SK-N-SH (cell line): ENCODE measurements at regions not wholly inside any gene's neighbourhood (a gene's known extent, or its start where the extent isn't known, plus 50 kb on each side); places are given as distances from the start of the nearest gene placed in this dataset.
"Not testable (repeated sequence)": the region's sequence is repeated elsewhere in the genome, so short reads cannot be mapped to it uniquely, and the experiment has no call there.

Experiments
- CTCF ChIA-PET: fragments of 300-600, 350-600 bp; formaldehyde crosslinking; extraction: SDS; loops from one replicate; lab custom pipeline; 2021; lab: Yijun Ruan, JAX
- POLR2A ChIA-PET: fragments of 350-600 bp; sonication (Branson Sonifier 250); formaldehyde crosslinking; extraction: SDS; loops from one replicate; lab custom pipeline; 2020; ENCODE audit warnings: antibody characterized with exemption, inconsistent platforms; lab: Yijun Ruan, JAX
- DNase-seq: peaks from one replicate; pipeline ENCODE4 v3.0.0; 2012
- H2AFZ ChIP-seq: fragments of 200-600 bp; sonication (generic); 2 replicates; pipeline ENCODE4 v1.8.1; 2016; ENCODE audit warnings: antibody characterized with exemption, mild to moderate bottlenecking, low read depth
- H3F3A ChIP-seq: fragments of 200-600 bp; sonication (generic); replicated peaks from 2 replicates; pipeline ENCODE3; 2016; ENCODE audit warnings: antibody characterized with exemption, mild to moderate bottlenecking; ENCODE audit not compliant: insufficient read depth
- H3K27ac ChIP-seq, 2 experiments: fragments of 200-500 bp in 1 of 2; fragments of 200-600 bp in 1 of 2; sonication (Bioruptor generic) in 1 of 2; sonication (generic), shearing (Covaris generic) in 1 of 2; 2 replicates each; pipeline versions ENCODE4 v1.5.1 to v1.6.1; 2014 to 2016; ENCODE audit warnings: low read depth in 2 of 2, inconsistent platforms in 1 of 2, low read length in 1 of 2, mild to moderate bottlenecking in 1 of 2, mixed read lengths in 1 of 2
- H3K27me3 ChIP-seq: fragments of 200-600 bp; sonication (generic), shearing (Covaris generic); 2 replicates; pipeline ENCODE4 v1.6.1; 2016; ENCODE audit warnings: mixed run types; ENCODE audit not compliant: insufficient read depth
- H3K36me3 ChIP-seq, 2 experiments: fragments of 200-500 bp in 1 of 2; fragments of 200-600 bp in 1 of 2; sonication (Bioruptor generic) in 1 of 2; sonication (generic) in 1 of 2; replicated peaks in 1 of 2; 2 replicates each; pipeline versions ENCODE3 to v1.5.1; 2014 to 2016; ENCODE audit warnings: low read length in 1 of 2, mild to moderate bottlenecking in 1 of 2; ENCODE audit not compliant: insufficient read depth in 2 of 2, control insufficient read depth in 1 of 2
- H3K4me1 ChIP-seq, 2 experiments: fragments of 200-500 bp in 1 of 2; fragments of 200-600 bp in 1 of 2; sonication (Bioruptor generic) in 1 of 2; sonication (generic), shearing (Covaris generic) in 1 of 2; 2 replicates each; pipeline versions ENCODE4 v1.5.1 to v1.6.1; 2014 to 2016; ENCODE audit warnings: low read depth in 1 of 2, low read length in 1 of 2, mixed run types in 1 of 2; ENCODE audit not compliant: insufficient read depth in 2 of 2, control insufficient read depth in 1 of 2
- H3K4me2 ChIP-seq: fragments of 200-600 bp; sonication (generic), shearing (Covaris generic); 2 replicates; pipeline ENCODE4 v1.6.1; 2017; ENCODE audit warnings: mixed run types
- H3K4me3 ChIP-seq, 2 experiments: fragments of 200-500 bp in 1 of 2; fragments of 200-600 bp in 1 of 2; sonication (Bioruptor generic) in 1 of 2; sonication (generic), shearing (Covaris generic) in 1 of 2; 2 replicates each; pipeline versions ENCODE4 v1.5.1 to v1.8.1; 2014 to 2016; ENCODE audit warnings: low read depth in 2 of 2, inconsistent platforms in 1 of 2, low read length in 1 of 2, mild to moderate bottlenecking in 1 of 2, mixed read lengths in 1 of 2, moderate library complexity in 1 of 2
- H3K79me2 ChIP-seq: fragments of 200-600 bp; sonication (generic); 2 replicates; pipeline ENCODE4 v1.8.1; 2017; ENCODE audit warnings: mild to moderate bottlenecking; ENCODE audit not compliant: insufficient read depth
- H3K9ac ChIP-seq: fragments of 200-600 bp; sonication (generic); 2 replicates; pipeline ENCODE4 v1.6.1; 2017; ENCODE audit warnings: mixed run types
- H3K9me2 ChIP-seq: fragments of 200-600 bp; sonication (generic); 2 replicates; pipeline ENCODE4 v1.6.1; 2017; ENCODE audit warnings: mixed run types
- H3K9me3 ChIP-seq: fragments of 200-600 bp; sonication (generic); 2 replicates; pipeline ENCODE4 v1.6.1; 2017; ENCODE audit warnings: mixed run types, mild to moderate bottlenecking, moderate library complexity
- H4K20me1 ChIP-seq: fragments of 200-600 bp; sonication (generic); 2 replicates; pipeline ENCODE4 v1.6.1; 2017; ENCODE audit warnings: mild to moderate bottlenecking, mixed run types; ENCODE audit not compliant: insufficient read depth
- EP300 ChIP-seq, 2 experiments: IDR thresholded peaks; 2 replicates each; pipeline versions ENCODE4 v1.4.0 to v1.6.1; 2012; ENCODE audit warnings: borderline replicate concordance in 1 of 2, low read depth in 1 of 2, low read length in 1 of 2
- FOXJ3 ChIP-seq: sonication (generic); formaldehyde crosslinking; IDR thresholded peaks from 2 replicates; pipeline ENCODE4 v1.5.1; 2020; ENCODE audit warnings: mild to moderate bottlenecking, missing genetic modification reagents
- GABPA ChIP-seq: IDR thresholded peaks from 2 replicates; pipeline ENCODE4 v1.4.0; 2012; ENCODE audit warnings: low read depth, mild to moderate bottlenecking
- JUND ChIP-seq: IDR thresholded peaks from 2 replicates; pipeline ENCODE4 v1.4.0; 2012
- MEF2A ChIP-seq: IDR thresholded peaks from 2 replicates; pipeline ENCODE4 v1.4.0; 2012; ENCODE audit warnings: low read depth, borderline replicate concordance
- NFIC ChIP-seq: IDR thresholded peaks from 2 replicates; pipeline ENCODE4 v1.4.0; 2012; ENCODE audit warnings: borderline replicate concordance
- NRF1 ChIP-seq: IDR thresholded peaks from 2 replicates; pipeline ENCODE4 v1.6.1; 2012; ENCODE audit warnings: low read depth, mild to moderate bottlenecking, low read length
- POLR2AphosphoS5 ChIP-seq: IDR thresholded peaks from 2 replicates; pipeline ENCODE4 v1.6.1; 2012; ENCODE audit warnings: low read depth, low read length
- TCF12 ChIP-seq: IDR thresholded peaks from 2 replicates; pipeline ENCODE4 v1.4.0; 2012
- YY1 ChIP-seq: IDR thresholded peaks from 2 replicates; pipeline ENCODE4 v1.4.0; 2012; ENCODE audit warnings: low read depth, mild to moderate bottlenecking
- WGBS: methylation state at CpG from one replicate; pipeline ENCODE4 v1.1.6; 2017; ENCODE audit warnings: low lambda C conversion rate; 5-methylcytosine and 5-hydroxymethylcytosine counted together
- TF ChIP-seq, protein P1 (sequence below): fragments of 200-600 bp; sonication (generic); IDR thresholded peaks from 2 replicates; pipeline ENCODE4 v1.6.1; 2017; ENCODE audit warnings: antibody characterized with exemption, mild to moderate bottlenecking, moderate library complexity
- TF ChIP-seq, protein P2 (sequence below): fragments of 150-350 bp; IDR thresholded peaks from 2 replicates; pipeline ENCODE4 v1.6.1; 2016; ENCODE audit warnings: mild to moderate bottlenecking, low read depth, low read length
- TF ChIP-seq, protein P3 (sequence below): fragments of 150-350 bp; IDR thresholded peaks from 2 replicates; pipeline ENCODE4 v1.6.1; 2017; ENCODE audit warnings: antibody characterized with exemption, low read length, low read depth, borderline replicate concordance

DNA sequence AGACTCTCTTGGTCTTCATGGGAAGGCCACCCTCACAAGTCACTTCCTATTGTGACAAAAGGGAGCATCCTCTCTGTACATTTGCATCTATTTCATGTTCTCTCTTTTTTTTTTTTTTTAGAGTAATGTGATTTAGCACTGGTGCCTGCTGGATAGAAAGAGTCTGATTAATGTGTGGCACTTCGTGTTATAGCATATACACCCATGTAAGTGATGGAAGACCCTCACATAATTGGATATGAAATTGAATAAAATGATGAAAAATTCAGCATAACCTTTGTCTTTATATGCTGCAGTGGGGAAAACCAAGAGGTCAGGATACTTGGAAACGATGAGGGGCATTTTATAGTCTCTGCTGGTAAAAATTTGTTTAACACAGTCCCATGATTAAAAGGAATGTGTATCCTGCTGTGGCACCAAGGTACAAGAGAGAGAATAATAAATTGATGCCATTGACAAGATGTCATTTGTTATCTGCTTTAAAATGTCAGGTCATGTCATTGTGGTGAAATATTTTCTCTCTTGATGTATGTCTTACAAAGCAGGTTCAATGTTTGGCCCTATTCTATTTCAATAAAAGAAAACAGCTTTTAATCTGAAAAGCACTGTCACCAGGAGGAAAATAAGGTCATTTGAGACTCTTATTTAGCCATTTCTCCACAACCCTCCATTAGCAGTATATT, 1115.4 kb downstream of the STPG2 start:
- Histone ChIP-seq H3K27me3 (no peaks in the 10 kb centered on the region), H3K9ac (no peak overlapping the region), H3K9me2 (no peaks in the 10 kb centered on the region), H3K79me2 (no peaks in the 10 kb centered on the region), H2AFZ (no peak overlapping the region), H3K9me3 (no peaks in the 10 kb centered on the region), H3K36me3 (no peaks in the 10 kb centered on the region), H3K4me3 (no peak overlapping the region), H3K4me2 (no peak overlapping the region), H3K4me1 (no peaks in the 10 kb centered on the region), H3F3A (no peaks in the 10 kb centered on the region), H3K27ac (no peak overlapping the region), H4K20me1 (no peaks in the 10 kb centered on the region)
- TF ChIP-seq FOXJ3 (CRISPR knock-in tag) (no peak), JUND (no peak), GABPA (no peak)
- no peak for DNase-seq
- 30% methylated on average over 2 of the region's 2 CpGs for WGBS
- ChIA-PET POLR2A (no interaction called here), CTCF (no interaction called here)

DNA sequence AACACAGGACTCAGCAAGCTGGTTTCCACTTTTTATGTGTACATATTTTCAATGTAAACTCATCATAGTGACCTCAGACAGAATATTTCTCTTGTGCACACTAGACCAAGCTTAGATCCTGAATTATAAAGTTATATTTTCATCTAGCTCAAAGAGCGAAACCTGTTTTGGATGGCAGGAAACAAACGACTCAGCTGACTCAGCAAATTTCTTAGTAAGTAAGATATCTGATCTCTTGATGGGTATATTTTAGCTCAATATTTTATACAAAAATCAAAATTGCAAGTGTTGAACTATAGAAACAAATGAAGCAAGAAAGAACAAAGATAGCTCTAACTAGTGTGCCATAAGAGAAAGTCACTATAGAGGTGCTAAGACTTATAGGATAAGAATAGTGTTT, 1114.5 kb downstream of the STPG2 start:
- no peaks in the 10 kb centered on the region for H3F3A ChIP-seq
- no peak overlapping the region for H3K4me3 ChIP-seq
- TF ChIP-seq, protein P1, sequence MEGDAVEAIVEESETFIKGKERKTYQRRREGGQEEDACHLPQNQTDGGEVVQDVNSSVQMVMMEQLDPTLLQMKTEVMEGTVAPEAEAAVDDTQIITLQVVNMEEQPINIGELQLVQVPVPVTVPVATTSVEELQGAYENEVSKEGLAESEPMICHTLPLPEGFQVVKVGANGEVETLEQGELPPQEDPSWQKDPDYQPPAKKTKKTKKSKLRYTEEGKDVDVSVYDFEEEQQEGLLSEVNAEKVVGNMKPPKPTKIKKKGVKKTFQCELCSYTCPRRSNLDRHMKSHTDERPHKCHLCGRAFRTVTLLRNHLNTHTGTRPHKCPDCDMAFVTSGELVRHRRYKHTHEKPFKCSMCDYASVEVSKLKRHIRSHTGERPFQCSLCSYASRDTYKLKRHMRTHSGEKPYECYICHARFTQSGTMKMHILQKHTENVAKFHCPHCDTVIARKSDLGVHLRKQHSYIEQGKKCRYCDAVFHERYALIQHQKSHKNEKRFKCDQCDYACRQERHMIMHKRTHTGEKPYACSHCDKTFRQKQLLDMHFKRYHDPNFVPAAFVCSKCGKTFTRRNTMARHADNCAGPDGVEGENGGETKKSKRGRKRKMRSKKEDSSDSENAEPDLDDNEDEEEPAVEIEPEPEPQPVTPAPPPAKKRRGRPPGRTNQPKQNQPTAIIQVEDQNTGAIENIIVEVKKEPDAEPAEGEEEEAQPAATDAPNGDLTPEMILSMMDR = no peak
- TF ChIP-seq MEF2A = no peak
- no peak for TF ChIP-seq POLR2AphosphoS5
- TF ChIP-seq, protein P2, sequence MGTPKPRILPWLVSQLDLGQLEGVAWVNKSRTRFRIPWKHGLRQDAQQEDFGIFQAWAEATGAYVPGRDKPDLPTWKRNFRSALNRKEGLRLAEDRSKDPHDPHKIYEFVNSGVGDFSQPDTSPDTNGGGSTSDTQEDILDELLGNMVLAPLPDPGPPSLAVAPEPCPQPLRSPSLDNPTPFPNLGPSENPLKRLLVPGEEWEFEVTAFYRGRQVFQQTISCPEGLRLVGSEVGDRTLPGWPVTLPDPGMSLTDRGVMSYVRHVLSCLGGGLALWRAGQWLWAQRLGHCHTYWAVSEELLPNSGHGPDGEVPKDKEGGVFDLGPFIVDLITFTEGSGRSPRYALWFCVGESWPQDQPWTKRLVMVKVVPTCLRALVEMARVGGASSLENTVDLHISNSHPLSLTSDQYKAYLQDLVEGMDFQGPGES = no peak
- no peak for TF ChIP-seq GABPA
- no peak for TF ChIP-seq YY1
- no peak for TF ChIP-seq NRF1
- no peak for TF ChIP-seq TCF12
- no peak for TF ChIP-seq EP300 (IDR thresholded peaks at IDR 0.05; ENCODE audit: borderline replicate concordance in 1 of 2, low read depth in 1 of 2, low read length in 1 of 2)
- TF ChIP-seq, protein P3, sequence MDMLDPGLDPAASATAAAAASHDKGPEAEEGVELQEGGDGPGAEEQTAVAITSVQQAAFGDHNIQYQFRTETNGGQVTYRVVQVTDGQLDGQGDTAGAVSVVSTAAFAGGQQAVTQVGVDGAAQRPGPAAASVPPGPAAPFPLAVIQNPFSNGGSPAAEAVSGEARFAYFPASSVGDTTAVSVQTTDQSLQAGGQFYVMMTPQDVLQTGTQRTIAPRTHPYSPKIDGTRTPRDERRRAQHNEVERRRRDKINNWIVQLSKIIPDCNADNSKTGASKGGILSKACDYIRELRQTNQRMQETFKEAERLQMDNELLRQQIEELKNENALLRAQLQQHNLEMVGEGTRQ = no peak
- TF ChIP-seq NFIC = no peak
- 72% methylated on average over 2 of the region's 2 CpGs for WGBS
- H2AFZ ChIP-seq = no peak overlapping the region; the same call in 1 of the 2 replicates
- no peak overlapping the region for H3K9ac ChIP-seq
- DNase-seq = no peak
- H3K4me1 ChIP-seq = no peaks in the 10 kb centered on the region
- no peaks in the 10 kb centered on the region for H3K9me3 ChIP-seq
- no peaks in the 10 kb centered on the region for H3K79me2 ChIP-seq
- CTCF ChIA-PET = interaction anchor here (1.1 kb wide), 1 partner anchor 1531 kb away, joined by 3 read pairs; no protein-coding TSS in a partner anchor
- H4K20me1 ChIP-seq = no peaks in the 10 kb centered on the region
- no peaks in the 10 kb centered on the region for H3K9me2 ChIP-seq
- no peak overlapping the region for H3K27ac ChIP-seq
- POLR2A ChIA-PET = no interaction called here
- no peak overlapping the region for H3K4me2 ChIP-seq
- H3K36me3 ChIP-seq = no peaks in the 10 kb centered on the region
- no peaks in the 10 kb centered on the region for H3K27me3 ChIP-seq

DNA sequence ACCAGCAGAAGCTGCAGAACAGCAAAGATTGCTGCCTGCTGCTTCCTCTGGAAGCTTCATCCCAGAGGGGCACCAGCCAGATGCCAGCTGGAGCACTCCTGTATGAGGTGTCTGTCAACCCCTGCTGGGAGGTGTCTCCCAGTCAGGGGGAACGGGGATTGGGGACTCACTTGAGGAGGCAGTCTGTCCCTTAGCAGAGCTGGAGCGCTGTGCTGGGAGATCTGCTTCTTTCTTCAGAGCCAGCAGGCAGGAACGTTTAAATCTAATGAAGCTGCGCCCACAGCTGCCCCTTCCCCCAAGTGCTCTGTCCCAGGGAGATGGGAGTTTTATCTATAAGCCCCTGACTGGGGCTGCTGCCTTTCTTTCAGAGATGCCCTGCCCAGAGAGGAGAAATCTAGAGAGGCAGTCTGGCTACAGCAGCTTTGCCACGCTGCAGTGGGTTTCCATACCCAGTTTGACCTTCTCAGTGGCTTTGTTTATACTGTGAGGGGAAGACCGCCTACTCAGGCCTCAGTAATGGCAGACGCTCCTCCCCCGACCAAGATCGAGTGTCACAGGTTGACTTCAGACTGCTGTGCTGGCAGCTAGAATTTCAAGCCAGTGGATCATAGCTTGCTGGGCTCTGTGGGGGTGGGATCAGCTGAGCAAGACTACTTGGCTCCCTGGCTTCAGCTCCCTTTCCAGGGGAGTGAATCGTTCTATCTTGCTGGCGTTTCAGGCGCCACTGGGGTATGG, 1105.7 kb downstream of the STPG2 start:
- POLR2A ChIA-PET, H3K27me3 ChIP-seq, H3K4me1 ChIP-seq, H3K36me3 ChIP-seq, H3F3A ChIP-seq, H4K20me1 ChIP-seq, H3K79me2 ChIP-seq, H3K4me3 ChIP-seq, H3K27ac ChIP-seq, CTCF ChIA-PET, H2AFZ ChIP-seq, H3K9me3 ChIP-seq, H3K4me2 ChIP-seq, DNase-seq, H3K9me2 ChIP-seq, H3K9ac ChIP-seq: not testable (repeated sequence)
- 64% methylated on average over 8 of the region's 12 CpGs for WGBS
